HG03378 (cell line): ENCODE measurements at regions not wholly inside any gene's neighbourhood (a gene's known extent, or its start where the extent isn't known, plus 50 kb on each side); places are given as distances from the start of the nearest gene placed in this dataset.
"Not testable (repeated sequence)": the region's sequence is repeated elsewhere in the genome, so short reads cannot be mapped to it uniquely, and the experiment has no call there.

Experiments
- ATAC-seq: cut with Tn5 transposase; IDR thresholded peaks from one replicate; pipeline ENCODE4 v1.9.1; 2021; ENCODE audit warnings: mild to moderate bottlenecking, moderate library complexity; ENCODE audit not compliant: unreplicated experiment

GRCh38 chr3:3346556-3346955, 167.1 kb upstream of the CRBN start:
- no peak for ATAC-seq

- ATAC-seq, result no peak
Observed at GRCh38 chr3:3342141-3342540, 162.7 kb upstream of the CRBN start.

GRCh38 chr3:3340965-3341895, 161.7 kb upstream of the CRBN start:
- ATAC-seq, result no peak

GRCh38 chr3:3340526-3340925, 161.0 kb upstream of the CRBN start:
- no peak for ATAC-seq

GRCh38 chr3:3335903-3336302, 156.4 kb upstream of the CRBN start:
- no peak for ATAC-seq

- no peak for ATAC-seq
Observed at GRCh38 chr3:3334491-3334890, 155.0 kb upstream of the CRBN start.

GRCh38 chr3:3333571-3333970, 154.1 kb upstream of the CRBN start:
- no peak for ATAC-seq

GRCh38 chr3:3316521-3316920, 137.0 kb upstream of the CRBN start:
- ATAC-seq, result no peak

GRCh38 chr3:3315846-3316245, 136.4 kb upstream of the CRBN start:
- ATAC-seq, result no peak

- no peak for ATAC-seq
Observed at GRCh38 chr3:3309887-3310286, 130.4 kb upstream of the CRBN start.

GRCh38 chr3:3308809-3309208, 129.3 kb upstream of the CRBN start:
- no peak for ATAC-seq

GRCh38 chr3:3307491-3307890, 128.0 kb upstream of the CRBN start:
- ATAC-seq, result no peak

- no peak for ATAC-seq
Observed at GRCh38 chr3:3305841-3306240, 126.3 kb upstream of the CRBN start.

- no peak for ATAC-seq
Observed at GRCh38 chr3:3305084-3305483, 125.6 kb upstream of the CRBN start.

GRCh38 chr3:3303636-3304035, 124.1 kb upstream of the CRBN start:
- no peak for ATAC-seq

- no peak for ATAC-seq
Observed at GRCh38 chr3:3302964-3303363, 123.5 kb upstream of the CRBN start.

- no peak for ATAC-seq
Observed at GRCh38 chr3:3301476-3301875, 122.0 kb upstream of the CRBN start.

GRCh38 chr3:3296979-3297381, 117.5 kb upstream of the CRBN start:
- ATAC-seq, result no peak

GRCh38 chr3:3295586-3295985, 116.1 kb upstream of the CRBN start:
- ATAC-seq, result no peak

- not testable (repeated sequence) for ATAC-seq
Observed at GRCh38 chr3:3291756-3292283, 112.3 kb upstream of the CRBN start.

GRCh38 chr3:3288255-3288654, 108.8 kb upstream of the CRBN start:
- ATAC-seq, result no peak

- no peak for ATAC-seq
Observed at GRCh38 chr3:3286014-3286413, 106.5 kb upstream of the CRBN start.

- ATAC-seq, result peak; percentile 71
Observed at GRCh38 chr3:3281024-3281423, 101.5 kb upstream of the CRBN start.
